WTC11 (cell line): ENCODE measurements at regions not wholly inside any gene's neighbourhood (a gene's known extent, or its start where the extent isn't known, plus 50 kb on each side); places are given as distances from the start of the nearest gene placed in this dataset.

ENCODE experiments used
- ATAC-seq: fragments of 200-7000 bp; cut with Tn5 transposase; 2 replicates; pipeline ENCODE4 v1.10.0; 2021; ENCODE audit warnings: mild to moderate bottlenecking, moderate library complexity
- CTCF ChIA-PET: fragments of 300-600 bp; sonication (Branson Sonifier 250); formaldehyde crosslinking; loops from one replicate; lab custom pipeline; 2021; ENCODE audit warnings: antibody characterized with exemption; lab: Charles Lee
- POLR2A ChIA-PET: fragments of 350-600 bp; sonication (Branson Sonifier 250); formaldehyde crosslinking; loops from one replicate; lab custom pipeline; 2021; ENCODE audit warnings: antibody characterized with exemption; lab: Charles Lee
- DNase-seq: peaks from one replicate; pipeline ENCODE4 v3.0.0; 2021; ENCODE audit warnings: low spot score
- H3K27ac Mint-ChIP-seq: 2 replicates; pipeline ENCODE4 v1.8.0; 2021; ENCODE audit warnings: mixed read lengths
- H3K27me3 Mint-ChIP-seq: 2 replicates; pipeline ENCODE4 v1.8.0; 2021; ENCODE audit warnings: low read depth, mild to moderate bottlenecking, moderate library complexity, mixed read lengths
- H3K36me3 Mint-ChIP-seq: 2 replicates; pipeline ENCODE4 v1.8.0; 2021; ENCODE audit warnings: mixed read lengths
- H3K4me1 Mint-ChIP-seq: 2 replicates; pipeline ENCODE4 v1.8.0; 2022; ENCODE audit warnings: mixed read lengths
- H3K4me3 Mint-ChIP-seq: 2 replicates; pipeline ENCODE4 v1.8.0; 2021; ENCODE audit warnings: mild to moderate bottlenecking, moderate library complexity, mixed read lengths
- H3K9me3 Mint-ChIP-seq: 2 replicates; pipeline ENCODE4 v1.8.0; 2021; ENCODE audit warnings: mixed read lengths
- AR ChIP-seq: fragments of 250-450 bp; sonication (Bioruptor Pico); IDR thresholded peaks from 2 replicates; pipeline ENCODE4 v1.9.0; 2021; ENCODE audit warnings: mild to moderate bottlenecking
- CBFB ChIP-seq: sonication (generic); formaldehyde crosslinking; IDR thresholded peaks from 2 replicates; pipeline ENCODE4 v1.8.1; 2022; ENCODE audit warnings: mild to moderate bottlenecking, low read depth, missing genetic modification reagents
- E2F5 ChIP-seq: sonication (generic); formaldehyde crosslinking; IDR thresholded peaks from 2 replicates; pipeline ENCODE4 v1.8.1; 2022; ENCODE audit warnings: mild to moderate bottlenecking, moderate library complexity, missing genetic modification reagents
- EMX1 ChIP-seq: fragments of 250-450 bp; sonication (Bioruptor Pico); IDR thresholded peaks from 2 replicates; pipeline ENCODE4 v1.8.0; 2021; ENCODE audit warnings: mild to moderate bottlenecking
- FOXP1 ChIP-seq: sonication (generic); formaldehyde crosslinking; IDR thresholded peaks from 2 replicates; pipeline ENCODE4 v1.8.0; 2022; ENCODE audit warnings: missing genetic modification reagents, mild to moderate bottlenecking, moderate library complexity, borderline replicate concordance
- JAZF1 ChIP-seq: fragments of 250-450 bp; sonication (Bioruptor Pico); IDR thresholded peaks from 2 replicates; pipeline ENCODE4 v1.9.0; 2021; ENCODE audit warnings: moderate library complexity, mild to moderate bottlenecking, inconsistent platforms
- MAX ChIP-seq: sonication (generic); formaldehyde crosslinking; IDR thresholded peaks from 2 replicates; pipeline ENCODE4 v1.8.0; 2022; ENCODE audit warnings: mild to moderate bottlenecking, missing genetic modification reagents
- OVOL2 ChIP-seq: fragments of 250-450 bp; sonication (Bioruptor Pico); IDR thresholded peaks from 2 replicates; pipeline ENCODE4 v1.9.0; 2021; ENCODE audit warnings: mild to moderate bottlenecking, borderline replicate concordance
- SOX15 ChIP-seq: fragments of 250-450 bp; sonication (Bioruptor Pico); IDR thresholded peaks from 2 replicates; pipeline ENCODE4 v1.9.0; 2021; ENCODE audit warnings: mild to moderate bottlenecking
- TP53 ChIP-seq: sonication (generic); formaldehyde crosslinking; IDR thresholded peaks from 2 replicates; pipeline ENCODE4 v1.8.1; 2023; ENCODE audit warnings: mild to moderate bottlenecking, missing genetic modification reagents
- ZBTB21 ChIP-seq: sonication (generic); formaldehyde crosslinking; IDR thresholded peaks from 2 replicates; pipeline ENCODE4 v1.8.1; 2023; ENCODE audit warnings: mild to moderate bottlenecking, missing genetic modification reagents, borderline replicate concordance
- ZNF138 ChIP-seq: sonication (generic); formaldehyde crosslinking; conservative IDR thresholded peaks from 2 replicates; pipeline ENCODE4 v1.8.1; 2022; ENCODE audit warnings: mild to moderate bottlenecking, moderate library complexity, missing genetic modification reagents
- ZNF263 ChIP-seq: sonication (generic); formaldehyde crosslinking; IDR thresholded peaks from 2 replicates; pipeline ENCODE4 v1.8.1; 2022; ENCODE audit warnings: low read depth, mild to moderate bottlenecking, moderate library complexity, missing genetic modification reagents
- ZNF317 ChIP-seq: sonication (generic); formaldehyde crosslinking; IDR thresholded peaks from 2 replicates; pipeline ENCODE4 v1.8.1; 2023; ENCODE audit warnings: low read depth, mild to moderate bottlenecking, moderate library complexity, missing genetic modification reagents, borderline replicate concordance
- ZNF425 ChIP-seq: fragments of 250-450 bp; sonication (Bioruptor Pico); conservative IDR thresholded peaks from 2 replicates; pipeline ENCODE4 v1.9.0; 2021; ENCODE audit warnings: mild to moderate bottlenecking
- ZNF512 ChIP-seq: sonication (generic); formaldehyde crosslinking; IDR thresholded peaks from 2 replicates; pipeline ENCODE4 v1.8.1; 2022; ENCODE audit warnings: missing genetic modification reagents, borderline replicate concordance
- TF ChIP-seq, protein P1 (sequence below): sonication (generic); formaldehyde crosslinking; IDR thresholded peaks from 2 replicates; pipeline ENCODE4 v1.8.0; 2023; ENCODE audit warnings: mild to moderate bottlenecking, missing genetic modification reagents
- TF ChIP-seq, protein P2 (sequence below): sonication (generic); formaldehyde crosslinking; IDR thresholded peaks from 2 replicates; pipeline ENCODE4 v1.8.1; 2023; ENCODE audit warnings: mild to moderate bottlenecking, missing genetic modification reagents

GRCh38 chr6:137953761-137954160 lies 86.7 kb downstream of the TNFAIP3 start (continued):
- no peak for TF ChIP-seq ZNF317 (CRISPR knock-in tag)
- no peak for TF ChIP-seq TP53 (CRISPR knock-in tag)

- H3K4me1 Mint-ChIP-seq = peaks cover 10% of the 10 kb centered on the region
- no peak overlapping the region for H3K4me3 Mint-ChIP-seq
- H3K9me3 Mint-ChIP-seq = peaks cover 19% of the 10 kb centered on the region
- no peak for DNase-seq
- H3K27ac Mint-ChIP-seq = no peak overlapping the region
- ChIA-PET CTCF (no interaction called here), POLR2A (no interaction called here)
- no peaks in the 10 kb centered on the region for H3K27me3 Mint-ChIP-seq
- no peak for ATAC-seq
- no peaks in the 10 kb centered on the region for H3K36me3 Mint-ChIP-seq
- TF ChIP-seq CBFB = no peak
- TF ChIP-seq FOXP1 (CRISPR knock-in tag) = no peak
- no peak for TF ChIP-seq JAZF1 (CRISPR knock-in tag)
- TF ChIP-seq E2F5 (CRISPR knock-in tag) = no peak
- TF ChIP-seq, protein P1, sequence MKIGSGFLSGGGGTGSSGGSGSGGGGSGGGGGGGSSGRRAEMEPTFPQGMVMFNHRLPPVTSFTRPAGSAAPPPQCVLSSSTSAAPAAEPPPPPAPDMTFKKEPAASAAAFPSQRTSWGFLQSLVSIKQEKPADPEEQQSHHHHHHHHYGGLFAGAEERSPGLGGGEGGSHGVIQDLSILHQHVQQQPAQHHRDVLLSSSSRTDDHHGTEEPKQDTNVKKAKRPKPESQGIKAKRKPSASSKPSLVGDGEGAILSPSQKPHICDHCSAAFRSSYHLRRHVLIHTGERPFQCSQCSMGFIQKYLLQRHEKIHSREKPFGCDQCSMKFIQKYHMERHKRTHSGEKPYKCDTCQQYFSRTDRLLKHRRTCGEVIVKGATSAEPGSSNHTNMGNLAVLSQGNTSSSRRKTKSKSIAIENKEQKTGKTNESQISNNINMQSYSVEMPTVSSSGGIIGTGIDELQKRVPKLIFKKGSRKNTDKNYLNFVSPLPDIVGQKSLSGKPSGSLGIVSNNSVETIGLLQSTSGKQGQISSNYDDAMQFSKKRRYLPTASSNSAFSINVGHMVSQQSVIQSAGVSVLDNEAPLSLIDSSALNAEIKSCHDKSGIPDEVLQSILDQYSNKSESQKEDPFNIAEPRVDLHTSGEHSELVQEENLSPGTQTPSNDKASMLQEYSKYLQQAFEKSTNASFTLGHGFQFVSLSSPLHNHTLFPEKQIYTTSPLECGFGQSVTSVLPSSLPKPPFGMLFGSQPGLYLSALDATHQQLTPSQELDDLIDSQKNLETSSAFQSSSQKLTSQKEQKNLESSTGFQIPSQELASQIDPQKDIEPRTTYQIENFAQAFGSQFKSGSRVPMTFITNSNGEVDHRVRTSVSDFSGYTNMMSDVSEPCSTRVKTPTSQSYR (CRISPR knock-in tag) = no peak
- TF ChIP-seq ZBTB21 (CRISPR knock-in tag) = no peak
- TF ChIP-seq, protein P2, sequence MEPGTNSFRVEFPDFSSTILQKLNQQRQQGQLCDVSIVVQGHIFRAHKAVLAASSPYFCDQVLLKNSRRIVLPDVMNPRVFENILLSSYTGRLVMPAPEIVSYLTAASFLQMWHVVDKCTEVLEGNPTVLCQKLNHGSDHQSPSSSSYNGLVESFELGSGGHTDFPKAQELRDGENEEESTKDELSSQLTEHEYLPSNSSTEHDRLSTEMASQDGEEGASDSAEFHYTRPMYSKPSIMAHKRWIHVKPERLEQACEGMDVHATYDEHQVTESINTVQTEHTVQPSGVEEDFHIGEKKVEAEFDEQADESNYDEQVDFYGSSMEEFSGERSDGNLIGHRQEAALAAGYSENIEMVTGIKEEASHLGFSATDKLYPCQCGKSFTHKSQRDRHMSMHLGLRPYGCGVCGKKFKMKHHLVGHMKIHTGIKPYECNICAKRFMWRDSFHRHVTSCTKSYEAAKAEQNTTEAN = no peak
- no peak for TF ChIP-seq ZNF425 (CRISPR knock-in tag)
Observed at GRCh38 chr6:137954253-137954652, 87.2 kb downstream of the TNFAIP3 start.

DNA sequence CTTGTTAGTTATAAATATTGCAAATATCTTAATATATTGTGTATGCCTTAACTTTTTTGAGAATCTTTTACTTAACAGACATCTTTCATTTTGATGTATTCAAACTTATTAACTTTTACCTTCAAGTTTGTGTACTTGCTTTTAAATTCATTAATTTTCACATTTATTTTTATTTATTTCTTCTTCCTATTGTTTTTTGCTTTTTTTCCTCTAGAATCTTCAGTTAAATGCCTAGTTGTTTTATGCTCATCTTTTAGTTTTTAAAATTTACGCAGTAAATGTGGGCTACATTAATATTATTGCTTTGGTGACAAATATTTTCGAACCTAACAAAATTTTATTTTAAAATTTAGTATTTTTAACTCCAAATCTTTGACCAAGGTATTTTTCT lies 89.0 kb downstream of the TNFAIP3 start:
- DNase-seq (no peak), ATAC-seq (no peak)
- Mint-ChIP-seq H3K9me3 (peaks cover 35% of the 10 kb centered on the region), H3K4me1 (0 out of 2 replicates have a peak, but pooled peaks cover 5% of the 10 kb centered on the region), H3K4me3 (no peak overlapping the region), H3K27ac (no peak overlapping the region), H3K36me3 (peaks cover 10% of the 10 kb centered on the region), H3K27me3 (no peaks in the 10 kb centered on the region; the same call in 1 of the 2 replicates)
- ChIA-PET CTCF (interaction anchor here (0.7 kb wide), 2 partner anchors 156 to 252 kb away, joined by 3 to 4 read pairs; no protein-coding TSS in a partner anchor), POLR2A (no interaction called here)
- TF ChIP-seq CBFB (no peak), ZNF263 (CRISPR knock-in tag) (no peak), OVOL2 (no peak), AR (CRISPR knock-in tag) (no peak), ZNF138 (no peak), SOX15 (CRISPR knock-in tag) (no peak), MAX (no peak), ZNF512 (no peak), EMX1 (CRISPR knock-in tag) (no peak)
- TF ChIP-seq, protein P1 (CRISPR knock-in tag) = no peak
